IMR-90 (cell line): ENCODE measurements at regions not wholly inside any gene's neighbourhood (a gene's known extent, or its start where the extent isn't known, plus 50 kb on each side); places are given as distances from the start of the nearest gene placed in this dataset.

Source experiments
- ATAC-seq: fragments of 200-7000 bp; cut with Tn5 transposase; 2 replicates; pipeline ENCODE4 v1.9.1; 2020; ENCODE audit warnings: low read depth, mild to moderate bottlenecking, moderate library complexity
- BruUV-seq: library from RNA; stranded (reverse); fragments of 400-500 nt; replicated peaks from 2 replicates; lab custom pipeline; 2021; lab: Mats Ljungman, UMichigan
- CTCF ChIA-PET: fragments of 300-600 bp; formaldehyde crosslinking; extraction: SDS; loops from one replicate; lab custom pipeline; 2021; ENCODE audit warnings: antibody characterized with exemption; lab: Yijun Ruan, JAX
- POLR2A ChIA-PET: fragments of 300-600 bp; sonication (Branson Sonifier 250); formaldehyde crosslinking; loops from one replicate; lab custom pipeline; 2022; ENCODE audit warnings: antibody characterized with exemption; ENCODE audit not compliant: unreplicated experiment; lab: Charles Lee
- DNase-seq: peaks from one replicate; pipeline ENCODE4 v3.0.0; 2013
- H2AFZ ChIP-seq: replicated peaks from 2 replicates; pipeline ENCODE3; 2013; ENCODE audit warnings: low read length, mild to moderate bottlenecking; ENCODE audit not compliant: poor library complexity
- H2AK5ac ChIP-seq: 2 replicates; pipeline ENCODE4 v1.6.1; 2013; ENCODE audit warnings: low read depth, low read length, inconsistent platforms
- H2AK9ac ChIP-seq: replicated peaks from 2 replicates; pipeline ENCODE3; 2013; ENCODE audit warnings: mild to moderate bottlenecking, low read depth, low read length, moderate library complexity; ENCODE audit not compliant: poor library complexity
- H2BK120ac ChIP-seq: 2 replicates; pipeline ENCODE4 v1.6.1; 2013; ENCODE audit warnings: low read depth, low read length, inconsistent platforms
- H2BK15ac ChIP-seq: 3 replicates; pipeline ENCODE4 v1.6.1; 2013; ENCODE audit warnings: low read depth, low read length, inconsistent platforms
- H2BK20ac ChIP-seq: 2 replicates; pipeline ENCODE4 v1.6.1; 2013; ENCODE audit warnings: low read depth, mild to moderate bottlenecking, inconsistent platforms, low read length, moderate library complexity
- H2BK5ac ChIP-seq: 2 replicates; pipeline ENCODE4 v1.6.1; 2013; ENCODE audit warnings: mild to moderate bottlenecking, low read depth, low read length, inconsistent platforms; ENCODE audit not compliant: poor library complexity, severe bottlenecking
- H3K14ac ChIP-seq: replicated peaks from 2 replicates; pipeline ENCODE4 v1.6.1; 2013; ENCODE audit warnings: low read depth, low read length, inconsistent platforms
- H3K18ac ChIP-seq: 2 replicates; pipeline ENCODE4 v1.6.1; 2013; ENCODE audit warnings: low read depth, low read length, control low read depth
- H3K23ac ChIP-seq: 2 replicates; pipeline ENCODE4 v1.6.1; 2013; ENCODE audit warnings: low read depth, low read length, inconsistent platforms
- H3K27ac ChIP-seq: 2 replicates; pipeline ENCODE4 v1.5.1; 2013; ENCODE audit warnings: mild to moderate bottlenecking, control low read depth, low read length; ENCODE audit not compliant: insufficient read depth
- H3K27me3 ChIP-seq: 2 replicates; pipeline ENCODE4 v1.6.1; 2013; ENCODE audit warnings: low read length; ENCODE audit not compliant: control insufficient read depth, insufficient read depth
- H3K36me3 ChIP-seq: 2 replicates; pipeline ENCODE4 v1.6.1; 2013; ENCODE audit warnings: low read length, mixed read lengths; ENCODE audit not compliant: control insufficient read depth, insufficient read depth
- H3K4ac ChIP-seq: 2 replicates; pipeline ENCODE4 v1.6.1; 2013; ENCODE audit warnings: low read depth, low read length, inconsistent platforms
- H3K4me1 ChIP-seq: 2 replicates; pipeline ENCODE4 v1.6.1; 2013; ENCODE audit warnings: low read length, mixed read lengths; ENCODE audit not compliant: control insufficient read depth, insufficient read depth
- H3K4me2 ChIP-seq: 2 replicates; pipeline ENCODE4 v1.6.1; 2013; ENCODE audit warnings: low read depth, mild to moderate bottlenecking, control low read depth, low read length, moderate library complexity
- H3K4me3 ChIP-seq: 2 replicates; pipeline ENCODE4 v1.5.1; 2013; ENCODE audit warnings: low read depth, mild to moderate bottlenecking, control low read depth, low read length, moderate library complexity; ENCODE audit not compliant: insufficient read depth
- H3K56ac ChIP-seq: 2 replicates; pipeline ENCODE4 v1.6.1; 2013; ENCODE audit warnings: low read length, inconsistent platforms; ENCODE audit not compliant: insufficient read depth; ENCODE audit errors: extremely low read depth
- H3K79me1 ChIP-seq, 2 experiments: 2 replicates each; pipeline ENCODE4 v1.6.1; 2013; ENCODE audit warnings: low read length in 2 of 2, inconsistent platforms in 1 of 2, low read depth in 1 of 2
- H3K9ac ChIP-seq: 2 replicates; pipeline ENCODE4 v1.6.1; 2013; ENCODE audit warnings: low read depth, low read length, control low read depth
- H3K9me1 ChIP-seq: 2 replicates; pipeline ENCODE4 v1.6.1; 2013; ENCODE audit warnings: low read length, inconsistent platforms; ENCODE audit not compliant: insufficient read depth
- H3K9me3 ChIP-seq: 2 replicates; pipeline ENCODE4 v1.6.1; 2013; ENCODE audit warnings: low read length; ENCODE audit not compliant: control insufficient read depth, insufficient read depth
- H4K20me1 ChIP-seq: 2 replicates; pipeline ENCODE4 v1.6.1; 2013; ENCODE audit warnings: low read length, inconsistent platforms; ENCODE audit not compliant: insufficient read depth
- H4K5ac ChIP-seq: 2 replicates; pipeline ENCODE4 v1.6.1; 2013; ENCODE audit warnings: mild to moderate bottlenecking, low read depth, low read length, control low read depth
- H4K8ac ChIP-seq, 2 experiments: 2 replicates each; pipeline ENCODE4 v1.6.1; 2013; ENCODE audit warnings: low read depth in 2 of 2, low read length in 2 of 2, control low read depth in 1 of 2, inconsistent platforms in 1 of 2
- H4K91ac ChIP-seq: 2 replicates; pipeline ENCODE4 v1.6.1; 2013; ENCODE audit warnings: low read depth, low read length, inconsistent platforms; ENCODE audit not compliant: insufficient read depth
- BHLHE40 ChIP-seq: fragments of 150-350 bp; IDR thresholded peaks from 2 replicates; pipeline ENCODE4 v1.6.1; 2016; ENCODE audit warnings: mild to moderate bottlenecking, low read depth, low read length
- CEBPB ChIP-seq: IDR thresholded peaks from 2 replicates; pipeline ENCODE4 v1.6.1; 2012; ENCODE audit warnings: low read depth, low read length, improper control_type of control experiment
- CHD1 ChIP-seq: IDR thresholded peaks from 2 replicates; pipeline ENCODE4 v1.6.1; 2012; ENCODE audit warnings: low read depth, low read length, improper control_type of control experiment
- CTCF ChIP-seq: conservative IDR thresholded peaks from 2 replicates; pipeline ENCODE4 v1.5.1; 2012; ENCODE audit warnings: mild to moderate bottlenecking, low read depth, low read length, improper control_type of control experiment
- ELK1 ChIP-seq: fragments of 150-350 bp; IDR thresholded peaks from 2 replicates; pipeline ENCODE4 v1.6.1; 2016; ENCODE audit warnings: low read depth, mild to moderate bottlenecking, low read length, moderate library complexity, borderline replicate concordance
- FOS ChIP-seq: fragments of 150-350 bp; IDR thresholded peaks from 2 replicates; pipeline ENCODE4 v1.6.1; 2016; ENCODE audit warnings: low read depth, low read length
- MAFK ChIP-seq: IDR thresholded peaks from 2 replicates; pipeline ENCODE4 v1.6.1; 2012; ENCODE audit warnings: low read depth, low read length, improper control_type of control experiment
- MAZ ChIP-seq: IDR thresholded peaks from 2 replicates; pipeline ENCODE4 v1.6.1; 2012; ENCODE audit warnings: low read depth, mild to moderate bottlenecking, low read length, improper control_type of control experiment, moderate library complexity, borderline replicate concordance
- MXI1 ChIP-seq: IDR thresholded peaks from 2 replicates; pipeline ENCODE4 v1.6.1; 2012; ENCODE audit warnings: low read depth, mild to moderate bottlenecking, low read length, moderate library complexity, borderline replicate concordance
- NFE2L2 ChIP-seq: fragments of 150-350 bp; IDR thresholded peaks from 2 replicates; pipeline ENCODE4 v1.6.1; 2016; ENCODE audit warnings: low read depth, mild to moderate bottlenecking, low read length
- POLR2A ChIP-seq: IDR thresholded peaks from 2 replicates; pipeline ENCODE4 v1.6.1; 2012; ENCODE audit warnings: mild to moderate bottlenecking, low read depth, low read length
- RAD21 ChIP-seq: IDR thresholded peaks from 2 replicates; pipeline ENCODE4 v1.6.1; 2012; ENCODE audit warnings: low read length, improper control_type of control experiment
- RCOR1 ChIP-seq: IDR thresholded peaks from 2 replicates; pipeline ENCODE4 v1.6.1; 2012; ENCODE audit warnings: mild to moderate bottlenecking, low read length, improper control_type of control experiment; ENCODE audit not compliant: insufficient replicate concordance
- RFX5 ChIP-seq: IDR thresholded peaks from 2 replicates; pipeline ENCODE4 v1.8.0; 2012; ENCODE audit warnings: low read depth, mild to moderate bottlenecking, low read length, moderate library complexity
- SMC3 ChIP-seq: fragments of 150-350 bp; IDR thresholded peaks from 2 replicates; pipeline ENCODE4 v1.6.1; 2016; ENCODE audit warnings: low read depth, mild to moderate bottlenecking, antibody characterized with exemption, low read length, moderate library complexity
- USF2 ChIP-seq: fragments of 150-350 bp; IDR thresholded peaks from 2 replicates; pipeline ENCODE4 v1.6.1; 2017; ENCODE audit warnings: mild to moderate bottlenecking, antibody characterized with exemption, low read length, low read depth
- WGBS, 2 experiments: methylation state at CpG; one replicate each; pipeline versions ENCODE4 v1.1.5 to v1.1.7; 2013; ENCODE audit warnings: missing lambda C conversion rate in 2 of 2; ENCODE audit not compliant: insufficient read length in 1 of 2; ENCODE audit errors: extremely low coverage in 2 of 2; 5-methylcytosine and 5-hydroxymethylcytosine counted together
- dilution Hi-C: fragments of 300-500 bp; cut with HindIII; formaldehyde crosslinking; loops from one replicate; pipeline ENCODE4 v1.14.3; 2018; ENCODE audit warnings: low sequenced_read_pairs; ENCODE audit not compliant: unreplicated experiment
- in situ Hi-C: fragments of 300-500 bp; cut with MboI; formaldehyde crosslinking; loops from 3 replicates; pipeline ENCODE4 v1.14.3; 2019; ENCODE audit warnings: low sequenced_read_pairs, inconsistent platforms, mixed read lengths
- intact Hi-C: fragments of 100-400 bp; cut with micrococcal nuclease; formaldehyde crosslinking; loops from 2 replicates; pipeline ENCODE4 v1.10.0; 2022

GRCh38 chr3:110732420-110732819 lies 339.2 kb upstream of the NECTIN3 start:
- POLR2A ChIA-PET: no interaction called here
- H2BK5ac ChIP-seq: no peak overlapping the region
- no peak overlapping the region for H2BK20ac ChIP-seq
- H3K4me1 ChIP-seq: no peaks in the 10 kb centered on the region
- H3K18ac ChIP-seq: no peak overlapping the region
- DNase-seq (no peak), ATAC-seq (no peak)
- H3K9ac ChIP-seq: no peak overlapping the region
- intact Hi-C loops: no loop called here
- CTCF ChIA-PET: interaction anchor here (0.6 to 1.1 kb wide), 2 partner anchors 12 to 52 kb away, joined by 4 read pairs; no protein-coding TSS in a partner anchor
- no CpG with 5 or more reads among the region's 4 CpGs for WGBS, 2 experiments
- H3K79me1 ChIP-seq: no peaks in the 10 kb centered on the region
- no peak overlapping the region for H2BK120ac ChIP-seq
- no peaks in the 10 kb centered on the region for H3K27me3 ChIP-seq
- no peak overlapping the region for H2AK9ac ChIP-seq
- no peaks in the 10 kb centered on the region for H3K36me3 ChIP-seq
- H3K27ac ChIP-seq: no peak overlapping the region
- no peaks in the 10 kb centered on the region for H3K9me1 ChIP-seq
- no peak overlapping the region for H3K4ac ChIP-seq
- no peaks in the 10 kb centered on the region for H4K20me1 ChIP-seq
- H4K5ac ChIP-seq: no peak overlapping the region
- H3K9me3 ChIP-seq: no peaks in the 10 kb centered on the region
- no peak overlapping the region for H2AFZ ChIP-seq
- no peak overlapping the region for H2AK5ac ChIP-seq
- no TSS peak for BruUV-seq
- no peak overlapping the region for H4K8ac ChIP-seq
- H4K91ac ChIP-seq: no peak overlapping the region
- no peak overlapping the region for H3K14ac ChIP-seq
- no peak overlapping the region for H3K4me3 ChIP-seq
- no peak overlapping the region for H3K4me2 ChIP-seq
- no peak overlapping the region for H3K23ac ChIP-seq
- H3K56ac ChIP-seq: no peak overlapping the region
- dilution Hi-C loops: no loop called here
- TF ChIP-seq MAFK (no peak), FOS (no peak), POLR2A (no peak), BHLHE40 (no peak), MAZ (no peak), MXI1 (no peak), RAD21 (no peak), CHD1 (no peak), RFX5 (no peak), SMC3 (no peak), CEBPB (no peak), NFE2L2 (no peak), RCOR1 (no peak), USF2 (no peak), CTCF (no peak), ELK1 (no peak)
- in situ Hi-C loops: no loop called here
- no peak overlapping the region for H2BK15ac ChIP-seq
